ENCODE measurements at regions not wholly inside any gene's neighbourhood (a gene's known extent, or its start where the extent isn't known, plus 50 kb on each side); places are given as distances from the start of the nearest gene placed in this dataset.

- TF ChIP-seq ZNF384 (IDR thresholded peaks at IDR 0.05) (peak; percentile 51; the same call in 1 of the 2 replicates), LEF1 (IDR thresholded peaks at IDR 0.05; ENCODE audit: borderline replicate concordance) (no peak), FOXA1 (IDR thresholded peaks at IDR 0.05) (no peak), L3MBTL2 (conservative IDR thresholded peaks at IDR 0.05) (no peak), SP1 (IDR thresholded peaks at IDR 0.05) (no peak), CTBP1 (IDR thresholded peaks at IDR 0.05; ENCODE audit: borderline replicate concordance) (no peak), BHLHE40 (IDR thresholded peaks at IDR 0.05; ENCODE audit: borderline replicate concordance) (no peak), ELF4 (IDR thresholded peaks at IDR 0.05) (no peak)
Observed at GRCh38 chr13:66099825-66100224, 1130.3 kb downstream of the PCDH9 start.

Data from HEK293T (cell line).